GM10248 (cell line): ENCODE measurements at regions not wholly inside any gene's neighbourhood (a gene's known extent, or its start where the extent isn't known, plus 50 kb on each side); places are given as distances from the start of the nearest gene placed in this dataset.

ENCODE experiments used
- CTCF ChIA-PET: fragments of 300-600 bp; sonication (Branson Sonifier 250); formaldehyde crosslinking; extraction: SDS; loops from one replicate; lab custom pipeline; 2021; ENCODE audit warnings: antibody characterized with exemption; lab: Yijun Ruan, JAX
- POLR2A ChIA-PET: fragments of 350-650 bp; sonication (Branson Sonifier 250); formaldehyde crosslinking; extraction: SDS; loops from one replicate; lab custom pipeline; 2020; ENCODE audit warnings: antibody characterized with exemption; lab: Yijun Ruan, JAX
- DNase-seq: peaks from one replicate; pipeline ENCODE4 v3.0.0; 2012; ENCODE audit errors: extremely low spot score
- CTCF ChIP-seq: IDR thresholded peaks from 2 replicates; pipeline ENCODE4 v1.5.1; 2012; ENCODE audit warnings: mild to moderate bottlenecking, low read depth; ENCODE audit errors: extremely low read depth, missing control alignments, control extremely low read depth

GRCh38 chr3:99474776-99475175, 163.6 kb upstream of the COL8A1 start:
- POLR2A ChIA-PET = no interaction called here
- no peak for TF ChIP-seq CTCF
- DNase-seq = no peak
- CTCF ChIA-PET = interaction anchor here (0.9 to 1.8 kb wide), 3 partner anchors 9 to 205 kb away, joined by 3 to 7 read pairs (median 3); no protein-coding TSS in a partner anchor

- CTCF ChIA-PET = interaction anchor here (1.5 to 2.2 kb wide), 3 partner anchors 10 to 52 kb away, joined by 3 to 9 read pairs (median 7); no protein-coding TSS in a partner anchor
- POLR2A ChIA-PET = no interaction called here
- no peak for TF ChIP-seq CTCF
- no peak for DNase-seq
Measured at GRCh38 chr3:99473321-99473751, 165.1 kb upstream of the COL8A1 start.

- DNase-seq = no peak
- ChIA-PET CTCF (interaction anchor here (1.0 to 2.2 kb wide), 4 partner anchors 9 to 51 kb away, joined by 3 to 9 read pairs (median 5); no protein-coding TSS in a partner anchor), POLR2A (no interaction called here)
- TF ChIP-seq CTCF = no peak
Measured at GRCh38 chr3:99472385-99472784, 166.0 kb upstream of the COL8A1 start.

GRCh38 chr3:99471353-99472323, 166.8 kb upstream of the COL8A1 start:
- no peak for DNase-seq
- POLR2A ChIA-PET = no interaction called here

GRCh38 chr3:99470841-99471240, 167.6 kb upstream of the COL8A1 start:
- POLR2A ChIA-PET = no interaction called here
- no peak for DNase-seq
- no peak for TF ChIP-seq CTCF
- CTCF ChIA-PET = interaction anchor here (1.5 to 5.9 kb wide), 3 partner anchors 9 to 53 kb away, joined by 4 to 31 read pairs (median 4); no protein-coding TSS in a partner anchor

More at GRCh38 chr3:99471353-99472323, 166.8 kb upstream of the COL8A1 start:
- CTCF ChIA-PET = interaction anchor here (1.5 to 2.2 kb wide), 4 partner anchors 10 to 54 kb away, joined by 4 to 9 read pairs (median 6); no protein-coding TSS in a partner anchor
- no peak for TF ChIP-seq CTCF

GRCh38 chr3:99468918-99469317, 169.5 kb upstream of the COL8A1 start:
- no peak for DNase-seq
- ChIA-PET CTCF (interaction anchor here (1.3 to 5.9 kb wide), 6 partner anchors 11 to 82 kb away, joined by 3 to 31 read pairs (median 4); no protein-coding TSS in a partner anchor), POLR2A (no interaction called here)
- no peak for TF ChIP-seq CTCF
